Activated CD8-positive, alpha-beta memory T cell treated with anti-CD3 and anti-CD28 coated beads, Interleukin-2, amount 10 ng/mL, durations not matched to agents 7 days and 5 days (primary cell): ENCODE measurements at regions not wholly inside any gene's neighbourhood (a gene's known extent, or its start where the extent isn't known, plus 50 kb on each side); places are given as distances from the start of the nearest gene placed in this dataset.

Experiments used
- ATAC-seq: fragments of 150-1000 bp; cut with Tn5 transposase; one replicate; pipeline ENCODE4 v1.10.0; 2021; ENCODE audit warnings: moderate library complexity
- CTCF ChIA-PET: fragments of 350-600 bp; sonication (Branson Sonifier 250); formaldehyde crosslinking; loops from one replicate; lab custom pipeline; 2021; ENCODE audit warnings: antibody characterized with exemption; lab: Charles Lee
- DNase-seq: peaks from one replicate; pipeline ENCODE4 v3.0.0-alpha.2; 2020
- H3K27ac Mint-ChIP-seq: one replicate; pipeline ENCODE4 v1.8.0; 2021; ENCODE audit warnings: mild to moderate bottlenecking, mixed read lengths
- H3K27me3 Mint-ChIP-seq: one replicate; pipeline ENCODE4 v1.8.0; 2021; ENCODE audit warnings: mixed read lengths
- H3K36me3 Mint-ChIP-seq: one replicate; pipeline ENCODE4 v1.8.0; 2021; ENCODE audit warnings: mild to moderate bottlenecking, mixed read lengths
- H3K4me1 Mint-ChIP-seq: one replicate; pipeline ENCODE4 v1.8.0; 2021; ENCODE audit warnings: mixed read lengths
- H3K4me3 Mint-ChIP-seq: one replicate; pipeline ENCODE4 v1.8.0; 2021; ENCODE audit warnings: mild to moderate bottlenecking, moderate library complexity, mixed read lengths
- H3K9me3 Mint-ChIP-seq: one replicate; pipeline ENCODE4 v1.8.0; 2022; ENCODE audit warnings: low read depth, mixed read lengths

DNA sequence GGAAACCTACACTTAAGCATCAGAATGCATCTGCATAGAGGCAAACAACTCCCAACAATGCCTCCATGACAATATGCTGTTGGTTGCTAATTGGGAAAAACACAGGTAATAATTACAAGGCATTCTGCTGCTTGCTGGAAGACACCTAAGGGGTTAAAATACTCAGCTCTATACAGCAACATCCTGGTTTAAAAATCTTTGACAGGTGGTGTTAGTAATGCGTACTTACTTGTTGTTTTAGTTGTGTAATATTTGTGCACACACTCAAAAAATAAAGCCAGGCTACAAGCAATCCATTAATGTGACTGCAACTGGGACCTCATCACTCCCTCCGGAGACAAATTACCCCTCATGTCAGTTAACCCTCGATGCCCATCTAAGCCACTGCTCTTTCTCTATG lies 126.3 kb upstream of the ELL2 start:
- H3K4me3 Mint-ChIP-seq = no peak overlapping the region
- peaks cover 7% of the 10 kb centered on the region for H3K4me1 Mint-ChIP-seq
- peaks cover 3% of the 10 kb centered on the region for H3K36me3 Mint-ChIP-seq
- no peaks in the 10 kb centered on the region for H3K9me3 Mint-ChIP-seq
- CTCF ChIA-PET = no interaction called here
- DNase-seq (no peak), ATAC-seq (no peak)
- H3K27ac Mint-ChIP-seq = no peak overlapping the region
- no peaks in the 10 kb centered on the region for H3K27me3 Mint-ChIP-seq

DNA sequence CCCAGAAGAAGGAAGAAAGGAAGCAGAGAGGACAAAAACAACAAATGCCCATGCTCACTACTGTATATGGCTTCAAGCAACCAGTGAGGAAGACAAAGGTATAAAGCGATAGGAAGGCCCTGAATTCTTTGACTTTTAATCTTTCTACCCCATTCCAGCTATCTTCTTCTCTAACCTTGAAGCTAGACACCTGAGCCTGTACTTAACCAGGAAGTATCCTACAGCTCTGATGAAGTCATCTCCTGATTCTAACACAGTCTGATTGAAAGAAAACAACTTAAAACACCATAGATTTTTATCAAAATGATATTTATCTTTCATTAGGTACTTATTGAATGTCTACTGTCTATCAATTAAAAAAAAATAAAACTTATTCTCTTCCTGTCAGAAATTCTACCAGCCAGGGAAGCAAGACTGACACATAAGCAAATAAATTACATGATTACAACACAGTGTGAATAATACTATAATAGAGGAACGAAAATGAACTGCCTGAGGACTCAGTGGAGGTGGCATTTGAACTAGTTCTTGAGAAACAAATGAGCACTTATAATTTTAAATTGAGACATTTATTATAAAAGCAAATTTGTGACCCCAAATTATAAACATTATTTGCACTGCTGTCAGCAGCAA lies 123.3 kb upstream of the ELL2 start:
- CTCF ChIA-PET = no interaction called here
- Mint-ChIP-seq H3K27me3 (no peaks in the 10 kb centered on the region), H3K9me3 (no peaks in the 10 kb centered on the region), H3K4me3 (no peak overlapping the region), H3K4me1 (peaks cover 9% of the 10 kb centered on the region), H3K27ac (no peak overlapping the region), H3K36me3 (peaks cover 1% of the 10 kb centered on the region)
- ATAC-seq (no peak), DNase-seq (no peak)

DNA sequence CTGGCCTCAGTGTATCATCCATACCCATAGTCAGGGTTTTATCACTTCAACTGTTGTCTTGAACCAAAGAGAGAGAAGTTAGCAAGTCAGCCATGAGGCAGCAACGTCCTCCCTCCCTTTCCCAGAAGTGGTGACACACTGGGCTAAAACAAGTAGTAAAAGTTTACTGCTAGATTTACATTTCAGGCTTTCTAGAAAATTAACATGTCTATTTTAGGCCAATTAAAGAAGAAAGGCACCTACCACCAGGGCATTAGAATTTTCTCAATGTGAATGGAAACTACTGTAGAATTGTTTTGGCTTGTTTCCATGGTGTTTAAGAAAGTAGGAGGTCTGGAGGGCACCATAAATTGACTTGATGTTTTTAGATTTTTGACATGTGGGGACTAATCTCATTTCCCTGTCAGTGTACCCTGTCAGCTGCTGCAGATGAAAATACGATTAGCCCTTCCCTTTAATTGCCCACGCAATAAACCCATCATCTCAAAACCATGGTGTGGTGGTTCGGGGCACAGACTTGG lies 121.8 kb upstream of the ELL2 start:
- H3K27me3 Mint-ChIP-seq = no peaks in the 10 kb centered on the region
- no peaks in the 10 kb centered on the region for H3K9me3 Mint-ChIP-seq
- H3K36me3 Mint-ChIP-seq = peaks cover 1% of the 10 kb centered on the region
- no peak overlapping the region for H3K27ac Mint-ChIP-seq
- DNase-seq (no peak), ATAC-seq (no peak)
- H3K4me3 Mint-ChIP-seq = no peak overlapping the region
- peaks cover 13% of the 10 kb centered on the region for H3K4me1 Mint-ChIP-seq
- CTCF ChIA-PET = no interaction called here

DNA sequence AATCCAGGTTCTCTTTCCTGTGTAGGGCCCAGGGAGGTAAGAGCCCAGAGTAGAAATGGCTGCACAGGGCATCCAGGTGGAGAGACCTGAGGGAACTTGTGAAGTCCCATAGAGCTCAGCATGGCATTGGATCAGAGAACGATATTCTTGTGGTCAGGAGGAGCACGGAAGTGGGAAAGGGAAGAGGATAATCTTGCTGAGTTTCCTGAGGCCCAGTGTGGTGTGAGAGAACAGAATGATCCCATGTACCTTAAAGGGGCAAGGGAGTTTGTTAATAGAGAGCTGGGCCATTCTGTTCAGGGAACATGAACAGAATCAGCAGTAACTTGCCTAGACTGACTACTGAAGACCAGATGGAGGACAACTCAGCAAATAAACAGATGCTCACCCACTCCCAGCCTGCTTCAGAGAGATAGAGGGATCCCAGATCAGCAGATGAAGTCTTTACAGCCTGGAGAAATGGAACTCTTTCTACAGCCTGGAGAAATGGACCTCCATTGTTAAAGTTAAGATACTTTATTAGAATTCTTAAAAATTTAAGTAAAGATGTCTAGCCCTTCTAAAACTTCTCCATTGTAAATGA lies 119.7 kb upstream of the ELL2 start:
- Mint-ChIP-seq H3K4me3 (no peak overlapping the region), H3K36me3 (peaks cover 1% of the 10 kb centered on the region), H3K9me3 (no peaks in the 10 kb centered on the region), H3K4me1 (peaks cover 13% of the 10 kb centered on the region), H3K27ac (no peak overlapping the region), H3K27me3 (no peaks in the 10 kb centered on the region)
- CTCF ChIA-PET = interaction anchor here (1.3 kb wide), 1 partner anchor 48 kb away, joined by 3 read pairs; no protein-coding TSS in a partner anchor
- DNase-seq (no peak), ATAC-seq (no peak)

DNA sequence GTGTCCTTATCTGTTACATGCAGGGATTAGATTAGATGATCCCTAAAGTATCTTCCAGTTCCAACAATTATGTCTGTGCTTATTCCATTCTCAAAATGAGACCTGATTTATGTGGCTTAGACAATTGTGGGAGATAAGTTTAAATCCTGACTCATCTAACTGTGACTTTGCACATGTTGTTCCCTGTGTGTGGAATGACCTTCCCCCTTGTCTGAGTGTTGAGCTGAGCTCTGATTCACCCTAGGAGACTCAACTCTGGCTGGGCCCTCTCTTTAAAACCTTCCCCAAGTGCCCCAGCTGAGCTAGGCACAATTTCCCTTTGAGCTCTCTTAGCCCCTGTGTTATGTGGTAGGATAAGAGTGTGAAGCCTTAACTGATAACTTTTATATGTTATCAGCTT lies 118.9 kb upstream of the ELL2 start:
- no peaks in the 10 kb centered on the region for H3K9me3 Mint-ChIP-seq

GRCh38 chr5:96079962-96080361 lies 118.3 kb upstream of the ELL2 start:
- CTCF ChIA-PET = no interaction called here
- H3K27me3 Mint-ChIP-seq = no peaks in the 10 kb centered on the region
- H3K27ac Mint-ChIP-seq = no peak overlapping the region
- H3K4me1 Mint-ChIP-seq = peaks cover 13% of the 10 kb centered on the region
- DNase-seq (no peak), ATAC-seq (no peak)
- H3K4me3 Mint-ChIP-seq = no peak overlapping the region
- no peaks in the 10 kb centered on the region for H3K9me3 Mint-ChIP-seq
- H3K36me3 Mint-ChIP-seq = peaks cover 1% of the 10 kb centered on the region

More for the DNA sequence above, 118.9 kb upstream of the ELL2 start:
- CTCF ChIA-PET = no interaction called here
- H3K4me1 Mint-ChIP-seq = peaks cover 13% of the 10 kb centered on the region
- no peak overlapping the region for H3K4me3 Mint-ChIP-seq
- H3K27me3 Mint-ChIP-seq = no peaks in the 10 kb centered on the region
- no peak overlapping the region for H3K27ac Mint-ChIP-seq
- ATAC-seq (no peak), DNase-seq (no peak)
- H3K36me3 Mint-ChIP-seq = peaks cover 1% of the 10 kb centered on the region

DNA sequence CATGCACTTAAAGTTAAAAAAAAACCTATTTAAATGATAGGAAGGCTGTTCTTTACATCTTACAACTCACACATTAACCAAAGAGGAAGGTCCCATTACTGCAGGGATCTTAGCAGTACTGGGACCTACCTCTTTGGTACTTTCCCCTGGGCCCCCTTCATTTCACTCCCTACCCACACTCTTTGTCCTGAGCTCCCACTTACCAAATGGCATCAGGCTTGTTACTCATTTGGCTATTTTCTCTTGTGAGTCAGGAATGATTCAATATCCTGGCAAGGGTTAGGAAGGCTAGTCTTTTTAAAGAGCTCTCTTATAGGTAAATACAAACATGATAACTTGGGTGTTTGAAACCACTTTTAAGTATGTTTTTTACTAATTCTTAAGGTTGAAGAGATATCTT lies 117.4 kb upstream of the ELL2 start:
- Mint-ChIP-seq H3K9me3 (no peaks in the 10 kb centered on the region), H3K27me3 (no peaks in the 10 kb centered on the region), H3K4me3 (no peak overlapping the region), H3K4me1 (peaks cover 16% of the 10 kb centered on the region), H3K27ac (no peak overlapping the region), H3K36me3 (peaks cover 1% of the 10 kb centered on the region)
- DNase-seq = no peak
- CTCF ChIA-PET = no interaction called here
- peak; percentile 45 for ATAC-seq

DNA sequence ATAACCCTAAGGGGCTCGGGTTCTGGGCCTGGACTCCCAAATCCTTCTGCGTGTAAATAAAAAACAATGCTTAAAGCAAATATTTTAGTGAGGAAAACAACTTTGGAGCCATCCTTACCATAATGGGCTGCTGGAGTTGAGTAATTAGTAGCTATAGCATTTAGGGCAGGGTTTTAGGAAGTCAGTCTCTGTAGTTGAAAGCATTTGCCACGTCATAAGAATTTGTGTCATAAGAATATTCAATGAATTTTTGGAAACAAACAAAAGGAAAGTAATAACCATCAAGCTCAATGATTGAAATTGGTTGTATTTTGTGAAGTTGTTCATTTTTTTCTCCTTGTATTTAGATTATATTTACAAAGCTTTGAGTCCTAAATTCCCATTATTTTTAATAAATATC lies 114.8 kb upstream of the ELL2 start:
- ATAC-seq = no peak
- Mint-ChIP-seq H3K27me3 (no peaks in the 10 kb centered on the region), H3K4me3 (no peak overlapping the region), H3K27ac (no peak overlapping the region), H3K9me3 (no peaks in the 10 kb centered on the region), H3K36me3 (peaks cover under 1% of the 10 kb centered on the region), H3K4me1 (peaks cover 8% of the 10 kb centered on the region)
- no peak for DNase-seq
- CTCF ChIA-PET = no interaction called here

DNA sequence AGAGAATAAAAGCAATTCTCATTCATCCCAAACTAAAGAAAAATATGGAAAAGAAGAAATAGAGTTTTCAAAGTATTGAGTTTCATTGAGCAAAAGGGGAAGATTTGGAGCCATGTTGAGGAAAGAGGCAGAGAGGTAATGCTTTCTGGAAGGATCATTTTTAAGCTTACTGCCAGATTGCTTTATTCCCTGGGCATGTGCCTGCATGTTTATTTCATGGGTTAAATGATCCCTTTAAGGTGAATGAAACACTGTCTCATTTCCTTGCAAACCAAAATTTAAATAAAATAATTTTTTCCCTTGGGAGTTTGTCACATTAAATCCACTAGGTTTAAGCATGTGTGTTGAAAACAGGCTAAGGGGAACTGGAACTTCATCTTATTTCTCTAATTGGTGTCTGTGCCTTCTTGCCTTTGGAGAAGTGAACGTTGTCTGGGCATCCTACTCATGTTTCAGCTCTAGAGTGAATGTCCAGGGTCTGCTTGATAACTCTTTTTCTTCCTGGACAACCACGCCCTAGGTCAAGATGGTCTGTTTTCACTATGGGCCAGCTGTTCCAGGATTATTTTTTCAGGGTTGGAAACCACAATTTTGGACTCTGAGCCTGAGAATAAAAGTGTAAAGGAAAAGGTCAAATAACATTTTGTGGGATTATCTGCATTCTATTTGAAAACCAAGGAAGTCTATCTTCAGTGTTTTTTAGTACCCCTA lies 114.1 kb upstream of the ELL2 start:
- CTCF ChIA-PET = interaction anchor here (1.4 kb wide), 1 partner anchor 22 kb away, joined by 3 read pairs; no protein-coding TSS in a partner anchor
- ATAC-seq (no peak), DNase-seq (no peak)
- Mint-ChIP-seq H3K27ac (no peak overlapping the region), H3K4me3 (no peak overlapping the region), H3K36me3 (no peaks in the 10 kb centered on the region), H3K4me1 (peaks cover 7% of the 10 kb centered on the region), H3K9me3 (no peaks in the 10 kb centered on the region), H3K27me3 (no peaks in the 10 kb centered on the region)

DNA sequence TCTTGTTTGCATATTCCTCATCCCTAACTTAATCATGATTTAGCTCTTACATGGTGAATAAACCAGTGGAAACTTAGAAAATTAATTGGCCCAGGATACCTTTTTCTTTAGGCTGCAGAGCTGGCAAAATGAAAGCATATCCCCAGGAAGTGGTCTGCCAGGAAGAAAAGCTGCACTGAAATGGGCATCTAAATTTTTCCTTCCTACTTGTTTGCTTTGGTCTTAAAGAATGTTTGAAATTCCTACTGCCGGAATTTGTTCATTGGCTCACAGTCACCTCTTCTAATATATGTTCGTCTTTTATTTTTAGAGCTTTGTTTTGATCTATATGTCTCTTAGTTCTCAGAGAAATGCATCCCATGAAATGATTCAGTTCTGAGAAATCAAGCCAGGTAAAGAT lies 113.2 kb upstream of the ELL2 start:
- H3K27me3 Mint-ChIP-seq = no peaks in the 10 kb centered on the region
- DNase-seq (no peak), ATAC-seq (no peak)
- H3K4me3 Mint-ChIP-seq = no peak overlapping the region
- no peaks in the 10 kb centered on the region for H3K36me3 Mint-ChIP-seq
- CTCF ChIA-PET = interaction anchor here (1.4 kb wide), 1 partner anchor 21 kb away, joined by 3 read pairs; no protein-coding TSS in a partner anchor
- H3K4me1 Mint-ChIP-seq = peaks cover 7% of the 10 kb centered on the region
- H3K9me3 Mint-ChIP-seq = no peaks in the 10 kb centered on the region
- H3K27ac Mint-ChIP-seq = no peak overlapping the region

DNA sequence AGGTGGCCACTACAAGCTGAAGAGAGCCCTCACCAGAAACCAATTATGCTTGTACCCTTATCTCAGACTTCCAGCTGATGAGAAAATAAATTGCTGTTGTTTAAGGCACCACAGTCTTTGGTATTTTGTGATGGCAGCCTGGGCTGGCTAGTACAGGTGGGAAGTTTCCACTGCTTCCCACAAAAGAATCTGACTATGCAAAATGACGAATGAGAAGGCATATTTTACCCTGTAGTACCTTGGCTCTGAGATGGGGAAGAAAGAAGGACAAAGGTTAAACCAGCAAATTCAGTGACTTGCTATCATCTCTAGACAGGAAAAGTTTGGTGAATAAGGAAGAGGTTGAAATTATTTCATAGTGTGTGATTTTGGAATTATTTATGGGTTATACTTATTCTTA lies 112.8 kb upstream of the ELL2 start:
- Mint-ChIP-seq H3K4me1 (peaks cover 7% of the 10 kb centered on the region), H3K27me3 (no peaks in the 10 kb centered on the region), H3K4me3 (no peak overlapping the region), H3K27ac (no peak overlapping the region), H3K36me3 (no peaks in the 10 kb centered on the region), H3K9me3 (no peaks in the 10 kb centered on the region)
- DNase-seq (no peak), ATAC-seq (no peak)
- CTCF ChIA-PET = interaction anchor here (1.4 kb wide), 1 partner anchor 21 kb away, joined by 3 read pairs; no protein-coding TSS in a partner anchor

- DNase-seq = no peak
- H3K9me3 Mint-ChIP-seq = no peaks in the 10 kb centered on the region
- H3K36me3 Mint-ChIP-seq = no peaks in the 10 kb centered on the region
- no peak overlapping the region for H3K27ac Mint-ChIP-seq
- peaks cover 7% of the 10 kb centered on the region for H3K4me1 Mint-ChIP-seq
- H3K27me3 Mint-ChIP-seq = no peaks in the 10 kb centered on the region
- no peak for ATAC-seq
- CTCF ChIA-PET = no interaction called here
- no peak overlapping the region for H3K4me3 Mint-ChIP-seq
Measured at GRCh38 chr5:96072791-96073165, 111.1 kb upstream of the ELL2 start.

DNA sequence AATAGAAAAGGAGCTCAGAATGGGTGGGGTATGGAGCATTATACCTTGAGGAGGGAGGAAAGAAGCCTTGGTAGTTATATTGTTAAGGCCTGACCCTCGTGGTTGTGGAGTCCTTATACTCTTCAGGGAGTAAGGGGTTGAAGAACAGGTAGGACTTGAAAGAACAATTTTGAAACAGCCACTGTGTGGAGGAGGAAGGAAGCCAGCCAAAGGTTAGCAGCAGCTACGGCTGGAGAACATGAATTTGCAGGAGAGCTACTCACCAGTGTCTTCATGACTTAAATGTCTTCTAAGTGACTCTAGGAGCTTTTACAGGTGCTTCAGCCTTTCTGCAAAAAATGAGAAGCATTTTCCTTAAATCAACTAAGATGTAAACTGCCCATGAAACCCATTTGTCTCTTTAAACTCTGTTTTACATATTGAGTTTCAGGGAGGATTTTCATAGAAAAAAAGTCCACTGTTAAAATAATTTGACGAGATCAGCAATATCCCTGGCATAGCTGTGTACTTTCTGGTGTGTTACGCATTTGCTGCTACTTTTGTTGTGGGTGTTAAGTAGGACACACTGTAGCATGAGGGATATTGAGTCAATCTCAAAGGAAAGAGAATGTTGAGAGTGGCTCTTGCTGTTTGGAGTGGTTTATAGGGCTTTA lies 110.6 kb upstream of the ELL2 start:
- no peak for DNase-seq
- H3K4me1 Mint-ChIP-seq = peaks cover 11% of the 10 kb centered on the region
- H3K4me3 Mint-ChIP-seq = no peak overlapping the region
- no peaks in the 10 kb centered on the region for H3K36me3 Mint-ChIP-seq
- H3K27me3 Mint-ChIP-seq = no peaks in the 10 kb centered on the region
- no peaks in the 10 kb centered on the region for H3K9me3 Mint-ChIP-seq
- no peak for ATAC-seq
- H3K27ac Mint-ChIP-seq = no peak overlapping the region
- CTCF ChIA-PET = no interaction called here
